Sigmoid colon (tissue), 6 donors: ENCODE measurements at regions not wholly inside any gene's neighbourhood (a gene's known extent, or its start where the extent isn't known, plus 50 kb on each side); places are given as distances from the start of the nearest gene placed in this dataset.

Source experiments
- DNase-seq: peaks from one replicate; pipeline ENCODE4 v3.0.0-alpha.2; 2019
- H3K27ac ChIP-seq, 4 donors: fragments of 200-600 bp; sonication (generic); one replicate each; pipeline ENCODE4 v1.5.1; 2016 to 2019; ENCODE audit warnings: mild to moderate bottlenecking in 1 of 4
- H3K27me3 ChIP-seq, 3 donors: fragments of 200-600 bp; sonication (generic); one replicate each; pipeline ENCODE4 v1.5.1; 2019; ENCODE audit warnings: mild to moderate bottlenecking in 1 of 3
- H3K36me3 ChIP-seq, 4 donors: fragments of 200-600 bp; sonication (generic); one replicate each; pipeline ENCODE4 v1.5.1; 2016 to 2019
- H3K4me1 ChIP-seq, 4 donors: fragments of 200-600 bp; sonication (generic); one replicate each; pipeline ENCODE4 v1.5.1; 2017 to 2019
- H3K4me3 ChIP-seq, 4 donors: fragments of 200-600 bp; sonication (generic); one replicate each; pipeline ENCODE4 v1.5.1; 2017 to 2019; ENCODE audit warnings: mild to moderate bottlenecking in 2 of 4, moderate library complexity in 1 of 4
- H3K9me3 ChIP-seq, 4 donors: fragments of 200-600 bp in 3 of 4; sonication (generic) in 3 of 4; one replicate each; pipeline versions ENCODE4 v1.5.1 to v1.6.1; 2013 to 2019
- EP300 ChIP-seq, 4 donors: sonication (generic); formaldehyde crosslinking; IDR thresholded peaks; one replicate each; pipeline ENCODE4 v1.6.1; 2017; ENCODE audit warnings: antibody characterized with exemption in 4 of 4
- POLR2A ChIP-seq, 2 donors: fragments of 450-650 bp; IDR thresholded peaks; one replicate each; pipeline ENCODE4 v1.6.1; 2016; ENCODE audit warnings: antibody characterized with exemption in 2 of 2, mild to moderate bottlenecking in 2 of 2, moderate library complexity in 2 of 2
- POLR2AphosphoS5 ChIP-seq, 4 donors: sonication (generic); formaldehyde crosslinking; IDR thresholded peaks; one replicate each; pipeline ENCODE4 v1.6.1; 2017; ENCODE audit warnings: antibody characterized with exemption in 4 of 4
- WGBS, 2 donors: extraction: QIAGEN DNeasy Blood & Tissue Kit; methylation state at CpG; one replicate each; pipeline ENCODE4 v1.1.7; 2013; 5-methylcytosine and 5-hydroxymethylcytosine counted together
- intact Hi-C: fragments of 100-400 bp; cut with DNase I; formaldehyde crosslinking; loops from one replicate; pipeline ENCODE4 v1.15.1; 2023
- TF ChIP-seq, protein P1 (sequence below), 4 experiments: fragments of 450-650 bp in 3 of 4; fragments of 200-600 bp in 1 of 4; IDR thresholded peaks; one replicate each; pipeline ENCODE4 v1.5.1; 2016 to 2019; ENCODE audit warnings: antibody characterized with exemption in 4 of 4, mild to moderate bottlenecking in 3 of 4, moderate library complexity in 2 of 4
- donor health status: healthy with polysubstance abuse.
- donor health status: healthy.

DNA sequence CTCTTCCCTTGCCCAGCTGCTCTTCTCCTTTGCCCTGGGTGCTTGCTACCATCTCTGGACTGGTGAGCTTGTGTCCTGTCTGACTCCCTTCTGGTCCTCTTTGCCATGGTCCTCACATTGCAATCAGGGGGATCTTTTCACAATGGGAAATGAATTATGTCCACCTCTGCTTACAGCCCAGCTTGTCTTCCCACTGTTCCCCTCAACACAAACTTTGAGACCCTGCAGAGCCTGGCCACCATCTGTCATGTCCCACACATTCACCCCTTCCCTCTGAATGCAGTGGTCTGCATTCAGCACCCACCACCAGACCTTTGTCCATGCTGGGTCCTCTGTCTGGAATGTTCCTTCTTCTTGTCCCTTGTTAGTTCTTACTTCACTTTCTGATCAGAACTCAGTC lies 100.5 kb downstream of the ABHD5 start:
- H3K4me1 ChIP-seq: no peaks in the 10 kb centered on the region
- DNase-seq: no peak
- H3K4me3 ChIP-seq: no peak overlapping the region
- no peaks in the 10 kb centered on the region for H3K9me3 ChIP-seq
- TF ChIP-seq EP300 (IDR thresholded peaks at IDR 0.05): no peak
- TF ChIP-seq POLR2AphosphoS5 (IDR thresholded peaks at IDR 0.05): no peak
- TF ChIP-seq POLR2A (IDR thresholded peaks at IDR 0.05): no peak
- TF ChIP-seq, protein P1, sequence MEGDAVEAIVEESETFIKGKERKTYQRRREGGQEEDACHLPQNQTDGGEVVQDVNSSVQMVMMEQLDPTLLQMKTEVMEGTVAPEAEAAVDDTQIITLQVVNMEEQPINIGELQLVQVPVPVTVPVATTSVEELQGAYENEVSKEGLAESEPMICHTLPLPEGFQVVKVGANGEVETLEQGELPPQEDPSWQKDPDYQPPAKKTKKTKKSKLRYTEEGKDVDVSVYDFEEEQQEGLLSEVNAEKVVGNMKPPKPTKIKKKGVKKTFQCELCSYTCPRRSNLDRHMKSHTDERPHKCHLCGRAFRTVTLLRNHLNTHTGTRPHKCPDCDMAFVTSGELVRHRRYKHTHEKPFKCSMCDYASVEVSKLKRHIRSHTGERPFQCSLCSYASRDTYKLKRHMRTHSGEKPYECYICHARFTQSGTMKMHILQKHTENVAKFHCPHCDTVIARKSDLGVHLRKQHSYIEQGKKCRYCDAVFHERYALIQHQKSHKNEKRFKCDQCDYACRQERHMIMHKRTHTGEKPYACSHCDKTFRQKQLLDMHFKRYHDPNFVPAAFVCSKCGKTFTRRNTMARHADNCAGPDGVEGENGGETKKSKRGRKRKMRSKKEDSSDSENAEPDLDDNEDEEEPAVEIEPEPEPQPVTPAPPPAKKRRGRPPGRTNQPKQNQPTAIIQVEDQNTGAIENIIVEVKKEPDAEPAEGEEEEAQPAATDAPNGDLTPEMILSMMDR (IDR thresholded peaks at IDR 0.05): no peak
- intact Hi-C loops: no loop called here
- H3K36me3 ChIP-seq: no peaks in the 10 kb centered on the region
- no peak overlapping the region for H3K27ac ChIP-seq
- H3K27me3 ChIP-seq: no peaks in the 10 kb centered on the region

DNA sequence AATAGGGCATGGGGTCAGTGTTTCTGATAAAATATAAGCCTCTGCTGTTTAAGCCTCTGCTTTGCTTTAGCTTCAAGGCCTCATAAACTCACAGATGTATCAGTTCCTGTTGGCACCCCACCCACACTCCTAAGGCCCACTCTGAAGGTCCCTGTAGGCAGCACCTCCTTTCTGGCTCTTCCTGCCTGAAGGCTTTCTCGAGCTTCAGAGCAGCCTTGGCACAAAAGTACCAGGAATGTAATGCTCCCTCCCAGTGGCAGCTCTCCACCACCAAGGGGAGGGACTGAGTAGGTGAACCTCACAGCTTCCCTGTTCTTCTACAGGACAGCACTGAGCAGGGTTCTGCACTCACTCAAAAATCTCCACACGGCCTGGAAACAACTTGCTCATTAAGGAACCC lies 102.2 kb downstream of the ABHD5 start:
- no peak for DNase-seq
- Histone ChIP-seq H3K9me3 (no peaks in the 10 kb centered on the region), H3K27ac (no peak overlapping the region), H3K27me3 (no peaks in the 10 kb centered on the region), H3K4me1 (no peaks in the 10 kb centered on the region), H3K36me3 (no peaks in the 10 kb centered on the region), H3K4me3 (no peak overlapping the region)
- WGBS, 2 donors: 28 to 45% methylated on average over 2 of the region's 2 CpGs
- no peak for TF ChIP-seq POLR2AphosphoS5 (IDR thresholded peaks at IDR 0.05)
- TF ChIP-seq, protein P1 (IDR thresholded peaks at IDR 0.05): no peak
- no peak for TF ChIP-seq POLR2A (IDR thresholded peaks at IDR 0.05)
- TF ChIP-seq EP300 (IDR thresholded peaks at IDR 0.05): no peak
- intact Hi-C loops: no loop called here

DNA sequence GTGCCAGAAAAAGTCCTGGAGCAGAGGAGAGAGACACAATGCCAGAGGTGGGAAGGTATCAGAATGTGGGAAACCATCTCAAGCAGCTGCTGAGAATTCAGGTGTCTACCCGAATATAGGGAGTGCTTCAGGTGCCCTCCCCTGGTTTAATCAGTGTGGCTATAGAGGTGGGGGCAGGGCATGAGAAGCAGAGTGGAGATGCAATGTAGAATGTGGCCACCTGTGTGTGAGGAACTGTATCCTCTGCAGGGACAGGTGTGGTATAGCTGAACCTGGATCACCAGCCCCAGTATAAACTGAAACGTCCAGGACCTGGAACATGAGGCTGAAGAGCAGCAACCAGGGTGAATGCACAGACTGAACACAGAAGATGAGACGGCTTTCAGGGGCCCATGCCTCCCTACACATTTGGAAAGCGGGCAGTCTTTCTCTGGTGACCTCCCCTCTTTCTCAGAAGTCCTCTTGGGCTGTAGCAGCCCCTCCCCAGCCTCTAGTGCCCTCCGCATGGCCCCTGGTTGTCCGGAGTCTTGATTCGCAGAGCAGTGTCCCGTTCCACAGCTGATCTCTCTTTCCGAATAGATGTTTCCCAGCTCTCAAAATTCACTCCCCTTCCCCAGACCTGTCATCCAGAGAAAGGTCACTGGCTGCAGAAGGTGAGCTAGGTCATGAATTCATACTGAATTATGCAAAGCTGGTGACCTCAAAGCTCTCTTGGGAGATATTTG lies 103.1 kb downstream of the ABHD5 start:
- intact Hi-C loops: no loop called here
- Histone ChIP-seq H3K4me1 (no peaks in the 10 kb centered on the region), H3K27ac (no peak overlapping the region), H3K4me3 (no peak overlapping the region), H3K36me3 (no peaks in the 10 kb centered on the region), H3K27me3 (no peaks in the 10 kb centered on the region), H3K9me3 (no peaks in the 10 kb centered on the region)
- TF ChIP-seq, protein P1 (IDR thresholded peaks at IDR 0.05): no peak
- no peak for TF ChIP-seq POLR2AphosphoS5 (IDR thresholded peaks at IDR 0.05)
- TF ChIP-seq EP300 (IDR thresholded peaks at IDR 0.05): no peak
- DNase-seq: no peak
- WGBS, 2 donors: 84 to 89% methylated on average over 9 of the region's 9 CpGs

DNA sequence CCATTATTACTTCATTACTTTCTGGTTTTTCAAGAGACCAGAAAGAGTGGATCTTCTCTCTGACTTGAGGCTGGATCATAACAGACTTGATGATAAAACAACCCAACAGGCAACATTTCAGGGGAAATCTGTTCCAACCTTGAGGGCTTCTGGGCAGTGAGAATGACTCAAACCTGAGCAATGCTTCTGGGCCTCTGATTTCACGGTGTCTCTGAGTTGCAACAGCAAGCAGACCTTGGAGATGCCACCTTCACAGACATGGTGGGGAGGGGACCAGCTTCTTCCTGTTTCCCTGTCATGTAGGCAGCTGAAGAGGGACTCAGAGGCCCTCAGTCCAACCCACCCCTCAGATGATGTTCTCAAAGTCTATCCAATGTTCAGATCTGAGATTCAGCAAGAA lies 104.0 kb downstream of the ABHD5 start:
- Histone ChIP-seq H3K4me1 (no peaks in the 10 kb centered on the region), H3K27me3 (no peaks in the 10 kb centered on the region), H3K9me3 (no peaks in the 10 kb centered on the region), H3K27ac (no peak overlapping the region), H3K36me3 (no peaks in the 10 kb centered on the region), H3K4me3 (no peak overlapping the region)
- intact Hi-C loops: no loop called here
- WGBS, 2 donors: 85 to 90% methylated on average over 1 of the region's 1 CpG
- TF ChIP-seq POLR2AphosphoS5 (IDR thresholded peaks at IDR 0.05): no peak
- no peak for TF ChIP-seq EP300 (IDR thresholded peaks at IDR 0.05)
- TF ChIP-seq, protein P1 (IDR thresholded peaks at IDR 0.05): no peak
- no peak for TF ChIP-seq POLR2A (IDR thresholded peaks at IDR 0.05)
- no peak for DNase-seq

DNA sequence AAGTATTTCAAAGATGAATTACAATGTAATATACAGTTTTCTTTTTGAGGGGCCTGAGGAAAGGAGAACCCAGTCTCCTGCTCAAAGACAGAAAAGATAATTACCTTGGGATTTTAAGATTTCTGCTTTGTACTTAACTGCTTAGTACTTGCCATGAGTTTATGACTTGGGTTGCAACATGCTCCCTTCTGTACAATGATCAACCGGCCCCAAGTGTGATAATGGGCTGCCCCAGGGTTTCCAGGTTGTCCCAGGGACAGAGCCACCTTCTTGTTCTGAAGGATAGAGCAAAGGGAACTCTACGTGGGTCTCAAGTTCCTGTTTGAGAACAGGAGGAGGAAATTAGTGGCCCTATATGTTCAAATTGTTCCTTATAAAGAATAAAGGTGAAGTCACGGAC lies 104.8 kb downstream of the ABHD5 start:
- no peaks in the 10 kb centered on the region for H3K36me3 ChIP-seq
- H3K4me1 ChIP-seq: no peaks in the 10 kb centered on the region
- no peaks in the 10 kb centered on the region for H3K9me3 ChIP-seq
- TF ChIP-seq, protein P1 (IDR thresholded peaks at IDR 0.05): no peak
- TF ChIP-seq POLR2AphosphoS5 (IDR thresholded peaks at IDR 0.05) (no peak), POLR2A (IDR thresholded peaks at IDR 0.05) (no peak), EP300 (IDR thresholded peaks at IDR 0.05) (no peak)
- DNase-seq: no peak
- no peaks in the 10 kb centered on the region for H3K27me3 ChIP-seq
- 68 to 72% methylated on average over 3 of the region's 3 CpGs for WGBS, 2 donors
- intact Hi-C loops: no loop called here
- H3K27ac ChIP-seq: no peak overlapping the region
- no peak overlapping the region for H3K4me3 ChIP-seq
